ENCODE measurements at regions not wholly inside any gene's neighbourhood (a gene's known extent, or its start where the extent isn't known, plus 50 kb on each side); places are given as distances from the start of the nearest gene placed in this dataset.

DNA sequence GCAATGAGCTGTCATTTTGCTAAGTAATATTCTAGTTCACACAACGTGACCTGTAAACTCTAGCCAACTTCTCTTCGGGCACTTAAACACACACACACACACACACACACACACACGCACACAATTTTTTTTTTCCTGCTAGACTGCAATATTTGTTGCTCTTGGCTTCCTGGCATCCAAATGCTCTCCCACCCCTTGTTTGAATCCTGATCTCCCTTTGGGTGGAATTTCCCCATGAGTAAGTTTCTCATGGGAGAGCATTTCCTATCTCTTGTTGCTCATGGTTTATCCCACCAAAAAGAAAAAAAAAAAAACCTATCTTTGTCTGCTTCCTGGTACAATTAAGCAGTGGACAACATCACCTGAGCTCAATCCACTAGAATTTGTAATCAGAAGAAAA is 54.7 kb upstream of the TSLP start:
- DNase-seq = no peak

DNA sequence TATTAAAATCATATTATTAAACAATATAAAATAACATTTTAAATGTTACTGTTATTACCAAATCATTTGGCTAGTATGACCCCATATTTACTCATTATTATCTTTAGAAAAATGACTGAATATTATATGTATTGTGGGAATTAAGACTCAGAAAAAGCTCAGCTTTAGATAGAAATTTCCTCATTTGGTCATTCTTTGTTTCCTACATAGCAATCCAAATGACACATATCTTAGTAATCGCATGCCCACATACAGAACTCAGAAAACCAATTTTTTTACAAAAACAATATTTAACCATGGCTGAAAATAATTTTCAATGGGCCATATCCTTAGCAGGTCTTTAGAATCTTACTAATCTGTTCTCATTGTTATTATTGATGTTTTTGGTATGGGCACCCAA is 53.8 kb upstream of the TSLP start:
- no peak for DNase-seq

Data from T-helper 1 cell (primary cell).